ENCODE measurements at regions not wholly inside any gene's neighbourhood (a gene's known extent, or its start where the extent isn't known, plus 50 kb on each side); places are given as distances from the start of the nearest gene placed in this dataset.

GRCh38 chr20:5451643-5452210, 135.0 kb upstream of the PROKR2 start:
- TF ChIP-seq CTCF (IDR thresholded peaks at IDR 0.05) (no peak), POLR2A (IDR thresholded peaks at IDR 0.05) (no peak)
